ENCODE measurements at regions not wholly inside any gene's neighbourhood (a gene's known extent, or its start where the extent isn't known, plus 50 kb on each side); places are given as distances from the start of the nearest gene placed in this dataset.

- TF ChIP-seq CSRNP3 (CRISPR knock-in tag; IDR thresholded peaks at IDR 0.05) (no peak), ZNF70 (CRISPR knock-in tag; IDR thresholded peaks at IDR 0.05) (no peak), PPARA (CRISPR knock-in tag; IDR thresholded peaks at IDR 0.05; ENCODE audit: borderline replicate concordance) (no peak), OSR1 (CRISPR knock-in tag; IDR thresholded peaks at IDR 0.05) (no peak), RARB (CRISPR knock-in tag; IDR thresholded peaks at IDR 0.05) (no peak), SNAI2 (CRISPR knock-in tag; IDR thresholded peaks at IDR 0.05) (no peak), PATZ1 (CRISPR knock-in tag; IDR thresholded peaks at IDR 0.05; ENCODE audit: borderline replicate concordance) (no peak), ZFP30 (CRISPR knock-in tag; IDR thresholded peaks at IDR 0.05) (no peak), TSHZ2 (CRISPR knock-in tag; IDR thresholded peaks at IDR 0.05) (no peak)
- ATAC-seq = no peak
Measured at GRCh38 chr10:3294919-3295581, 122.5 kb upstream of the PITRM1 start.

- no peak for ATAC-seq
- no peak for TF ChIP-seq BACH2 (CRISPR knock-in tag; IDR thresholded peaks at IDR 0.05; ENCODE audit: borderline replicate concordance)
- TF ChIP-seq TSHZ2 (CRISPR knock-in tag; IDR thresholded peaks at IDR 0.05) = no peak
- TF ChIP-seq SNAI2 (CRISPR knock-in tag; IDR thresholded peaks at IDR 0.05) = no peak
- no peak for TF ChIP-seq ZFP30 (CRISPR knock-in tag; IDR thresholded peaks at IDR 0.05)
- no peak for TF ChIP-seq ARNTL (CRISPR knock-in tag; IDR thresholded peaks at IDR 0.05; ENCODE audit: borderline replicate concordance, low read depth)
- no peak for TF ChIP-seq ZFP3 (CRISPR knock-in tag; IDR thresholded peaks at IDR 0.05)
- TF ChIP-seq ISL1 (CRISPR knock-in tag; IDR thresholded peaks at IDR 0.05) = no peak
- TF ChIP-seq PPARA (CRISPR knock-in tag; IDR thresholded peaks at IDR 0.05; ENCODE audit: borderline replicate concordance) = no peak
- TF ChIP-seq GLIS3 (CRISPR knock-in tag; IDR thresholded peaks at IDR 0.05) = no peak
- no peak for TF ChIP-seq ZC3H10 (CRISPR knock-in tag; IDR thresholded peaks at IDR 0.05)
- TF ChIP-seq ESRRG (CRISPR knock-in tag; IDR thresholded peaks at IDR 0.05) = no peak
- TF ChIP-seq CSRNP3 (CRISPR knock-in tag; IDR thresholded peaks at IDR 0.05) = no peak
- no peak for TF ChIP-seq CREB5 (CRISPR knock-in tag; IDR thresholded peaks at IDR 0.05; ENCODE audit: low read depth)
- TF ChIP-seq ZNF565 (CRISPR knock-in tag; conservative IDR thresholded peaks at IDR 0.05; ENCODE audit: low read depth) = no peak
- no peak for TF ChIP-seq TOX (CRISPR knock-in tag; IDR thresholded peaks at IDR 0.05; ENCODE audit: borderline replicate concordance)
- no peak for TF ChIP-seq POU6F1 (CRISPR knock-in tag; IDR thresholded peaks at IDR 0.05; ENCODE audit: borderline replicate concordance, low read depth)
- TF ChIP-seq ZNF70 (CRISPR knock-in tag; IDR thresholded peaks at IDR 0.05) = no peak
- TF ChIP-seq ZNF8 (CRISPR knock-in tag; IDR thresholded peaks at IDR 0.05) = no peak
Measured at GRCh38 chr10:3293581-3294431, 121.2 kb upstream of the PITRM1 start.
